ENCODE measurements at regions not wholly inside any gene's neighbourhood (a gene's known extent, or its start where the extent isn't known, plus 50 kb on each side); places are given as distances from the start of the nearest gene placed in this dataset.
"Not testable (repeated sequence)": the region's sequence is repeated elsewhere in the genome, so short reads cannot be mapped to it uniquely, and the experiment has no call there.

DNA sequence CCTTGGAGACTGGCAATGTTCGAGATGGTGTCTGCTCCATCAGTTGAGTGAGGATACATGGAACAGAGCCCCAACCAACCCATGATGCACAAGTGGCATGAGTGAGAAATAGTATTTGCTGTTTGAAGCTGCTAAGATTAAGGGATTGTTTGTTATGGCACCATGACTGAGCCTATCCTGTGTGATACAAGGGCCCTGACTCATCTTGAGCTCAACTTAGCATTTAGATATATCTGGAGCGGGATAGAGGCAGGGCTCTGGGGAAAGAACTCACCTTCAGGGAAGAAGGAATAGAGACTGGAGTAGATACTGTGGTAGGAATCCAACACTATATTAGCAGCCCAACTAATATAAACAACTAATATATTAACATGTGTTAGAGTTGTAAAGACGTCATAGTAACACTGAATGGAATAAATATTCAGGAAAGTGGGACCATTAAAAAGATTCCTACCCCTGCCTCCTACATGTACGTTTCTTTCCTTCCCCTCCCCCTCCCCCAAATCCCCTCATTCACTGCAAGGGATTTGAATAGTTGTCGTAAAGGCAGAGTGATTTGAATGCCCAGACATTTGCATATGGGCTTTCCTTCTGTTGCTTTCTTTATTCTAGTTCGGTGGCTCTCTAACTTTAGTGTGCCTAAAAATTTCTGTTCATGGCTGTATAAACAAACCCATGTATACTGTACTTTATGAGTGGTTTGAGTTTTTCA, 106.6 kb upstream of the POU3F1 start:
- DNase-seq = no peak

DNA sequence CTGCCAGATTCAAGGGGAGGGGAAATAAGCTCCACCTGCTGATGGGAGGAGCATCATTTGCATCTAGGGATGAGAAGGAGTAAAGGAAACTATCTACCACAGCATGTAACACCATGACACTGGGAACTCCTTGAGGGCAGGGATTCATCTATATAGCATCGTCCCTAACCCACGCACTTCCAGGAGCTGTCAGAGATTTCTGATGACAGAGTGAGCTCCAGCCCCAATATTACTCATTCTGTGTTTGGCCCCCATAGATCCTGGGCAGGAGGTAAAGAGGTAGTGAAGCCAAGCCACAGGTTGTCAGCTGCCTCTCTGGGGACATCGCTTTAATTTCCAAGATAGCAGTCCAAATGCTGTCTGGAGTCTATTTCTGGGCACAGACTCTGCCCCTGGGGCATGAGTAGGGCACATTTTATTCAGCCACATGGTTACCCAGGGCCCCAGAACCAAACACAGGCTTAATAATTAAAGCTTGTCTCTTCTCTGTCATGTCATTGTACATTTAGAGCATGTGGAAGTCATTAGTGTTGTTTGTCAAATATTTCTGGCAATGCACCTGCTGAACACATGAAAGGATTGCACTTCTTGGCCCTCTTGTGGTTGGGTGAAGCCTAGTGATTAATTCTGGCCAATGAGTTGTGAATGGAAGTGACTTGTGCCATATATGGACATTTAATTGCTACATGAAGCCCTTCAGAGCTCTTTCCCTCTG, 105.9 kb upstream of the POU3F1 start:
- DNase-seq = peak; percentile 20 to 51

DNA sequence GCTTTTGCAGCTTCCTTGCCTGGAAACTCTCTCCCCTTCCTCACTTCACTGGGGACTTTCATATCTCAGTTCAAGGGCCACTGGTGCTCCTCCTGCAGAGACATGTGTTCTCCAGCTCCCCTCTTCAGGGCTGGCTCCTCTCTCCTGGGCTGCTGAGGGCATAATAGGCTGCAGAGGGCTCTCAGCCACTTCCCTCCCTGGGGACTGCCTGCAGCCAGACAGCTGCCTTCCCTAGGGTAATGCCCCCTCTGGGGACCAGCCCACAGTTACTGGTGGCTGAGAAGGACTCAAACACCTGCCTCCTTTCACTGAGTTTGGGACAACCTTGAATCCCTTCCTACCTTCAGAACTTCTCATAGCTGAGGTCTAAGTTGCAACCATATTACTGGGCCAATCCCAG, 104.8 kb upstream of the POU3F1 start:
- DNase-seq = no peak

DNA sequence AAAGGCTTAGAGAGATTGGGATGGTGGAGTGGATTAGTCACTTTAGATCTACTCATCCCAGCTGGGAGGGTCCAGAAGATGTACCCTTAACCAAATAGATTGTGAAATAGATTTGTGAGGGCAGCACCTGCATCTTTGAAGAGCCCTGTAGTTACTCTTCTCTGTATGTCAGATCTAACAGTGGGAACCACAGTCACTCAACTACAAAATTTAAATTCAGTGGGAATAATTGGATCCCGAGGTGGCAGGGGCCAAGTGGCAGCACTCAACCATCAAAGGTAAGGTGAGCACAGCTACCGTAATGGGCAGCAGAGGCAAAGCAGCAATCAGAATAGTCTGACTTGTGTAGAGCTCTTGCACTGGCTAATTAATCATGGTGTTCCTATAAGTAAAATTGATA, 99.5 kb upstream of the POU3F1 start:
- DNase-seq = not testable (repeated sequence)

DNA sequence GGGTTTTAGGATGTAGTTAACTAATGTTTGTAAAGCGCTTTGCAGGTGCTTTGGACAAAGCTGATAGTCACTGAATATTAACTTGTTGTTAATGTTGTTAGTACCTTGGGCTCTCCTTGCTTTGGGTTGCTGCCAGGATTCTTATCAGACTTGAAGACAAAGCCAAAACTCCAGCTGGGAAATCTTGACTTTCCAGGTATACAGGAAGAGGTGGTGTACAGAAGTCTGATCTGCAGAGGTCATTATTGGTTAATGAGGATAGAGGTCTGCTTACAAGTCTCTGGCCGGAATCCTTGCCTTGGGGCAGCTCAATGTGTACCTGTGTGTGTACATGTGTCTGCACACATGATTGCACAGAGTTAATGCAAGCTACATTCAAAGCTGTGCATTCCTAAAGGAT, 96.0 kb upstream of the POU3F1 start:
- no peak for DNase-seq

DNA sequence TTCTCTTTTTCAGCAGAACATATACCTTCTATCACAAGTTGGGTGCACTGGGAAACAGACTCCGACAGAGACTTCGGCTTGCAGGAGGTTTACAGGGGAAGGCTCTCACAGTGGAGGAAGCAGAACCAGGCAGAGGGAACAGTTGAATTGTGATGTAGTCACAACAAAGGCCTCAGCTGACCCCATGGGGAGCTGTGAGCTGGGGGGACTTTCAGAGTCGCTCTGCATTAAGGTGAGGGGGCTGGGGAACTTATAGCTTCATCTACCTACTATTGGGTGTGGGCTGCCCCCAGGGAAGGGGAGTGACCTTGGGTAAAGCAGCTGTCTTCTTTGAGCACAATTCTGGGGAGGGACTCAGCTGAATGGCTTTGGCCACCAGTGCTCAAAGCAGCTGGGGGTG, 94.9 kb upstream of the POU3F1 start:
- DNase-seq = no peak

DNA sequence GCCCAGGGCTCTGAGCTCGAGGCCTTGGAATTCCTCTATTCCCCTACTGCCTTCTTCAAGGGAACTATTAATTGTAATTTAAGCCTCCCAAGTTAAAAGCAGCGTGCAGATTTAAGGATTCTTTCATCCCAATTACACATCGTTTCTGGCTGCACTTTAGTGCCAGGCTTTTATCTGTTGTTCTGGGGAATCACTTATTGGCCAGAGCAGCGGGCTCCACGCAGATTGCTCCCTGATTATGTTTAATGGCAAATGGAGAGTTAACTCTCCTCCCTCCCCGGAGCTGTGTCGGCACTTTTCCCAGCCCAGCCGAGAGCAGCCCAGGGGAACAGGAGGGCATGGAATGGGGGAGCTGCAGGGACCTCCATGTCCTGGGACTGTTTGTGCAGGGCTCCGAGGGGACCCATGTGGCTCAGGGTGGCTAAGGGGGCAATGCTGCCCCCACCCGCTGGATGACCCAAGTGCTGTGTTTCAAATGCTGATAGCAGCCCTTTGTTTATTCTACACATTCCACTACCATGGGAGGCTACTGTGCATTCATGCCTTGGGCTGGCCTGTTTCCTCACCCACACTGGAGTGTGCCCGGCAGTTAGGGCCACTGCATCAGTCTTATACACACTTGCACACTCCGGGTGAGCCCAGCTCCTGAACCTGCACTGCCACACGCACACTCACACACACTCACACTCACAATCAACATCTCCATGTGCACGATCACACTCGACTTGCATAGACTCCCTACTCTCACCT, 93.3 kb upstream of the POU3F1 start:
- DNase-seq = no peak

DNA sequence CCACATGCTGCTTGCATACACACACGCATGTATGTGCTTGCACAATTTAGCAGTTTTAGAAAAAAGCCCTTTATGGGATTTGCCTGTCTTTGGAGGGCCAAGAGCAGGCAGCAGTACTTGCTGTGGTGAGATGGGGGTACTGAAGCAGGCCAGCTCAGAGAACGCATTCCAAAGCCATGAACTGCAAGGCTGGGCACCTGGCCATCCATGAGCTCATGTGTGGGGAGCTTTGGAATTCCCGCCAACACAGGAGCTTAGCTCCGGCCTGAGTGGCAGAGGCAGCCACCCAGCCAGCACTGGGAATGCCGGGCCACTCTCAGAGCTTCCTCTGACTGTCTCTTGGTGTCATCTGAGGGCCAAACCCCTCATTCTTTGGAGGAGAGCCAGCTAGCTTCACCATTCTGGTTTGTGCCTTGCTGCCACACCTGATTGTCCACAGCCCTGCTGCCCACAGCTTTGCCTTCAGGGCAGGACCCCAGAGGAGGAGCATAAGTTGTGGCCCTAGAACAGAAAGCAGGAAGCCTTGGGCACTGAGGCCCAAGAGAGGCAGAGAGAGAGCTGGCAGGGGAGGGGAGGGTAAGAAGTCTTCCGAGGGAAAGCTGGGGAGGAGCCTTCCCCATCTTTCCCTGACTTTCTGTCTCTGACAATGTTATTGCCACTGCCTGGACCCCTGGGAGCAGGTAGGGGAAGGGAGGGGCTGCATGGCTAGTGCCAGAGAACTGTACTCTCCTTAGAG, 92.1 kb upstream of the POU3F1 start:
- no peak for DNase-seq

DNA sequence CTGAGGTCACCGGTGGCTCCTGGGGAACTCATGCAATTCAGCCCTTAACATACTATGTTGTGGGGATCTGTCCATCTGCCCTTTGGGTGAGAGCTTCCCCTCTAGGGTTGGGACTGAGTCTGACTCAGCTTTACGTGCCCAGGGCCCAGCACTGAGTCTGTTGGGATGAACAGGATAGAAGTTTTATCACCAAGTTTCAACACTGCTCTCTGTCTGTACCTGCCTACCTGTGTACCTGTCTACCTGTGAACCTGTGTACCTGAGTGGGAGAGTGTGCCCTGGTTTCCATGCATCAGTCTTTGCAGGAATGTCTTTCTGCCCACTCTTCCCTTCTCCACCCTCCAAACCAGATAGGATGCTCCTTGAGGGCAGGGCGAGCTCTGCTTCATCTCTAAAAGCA, 90.6 kb upstream of the POU3F1 start:
- no peak for DNase-seq

DNA sequence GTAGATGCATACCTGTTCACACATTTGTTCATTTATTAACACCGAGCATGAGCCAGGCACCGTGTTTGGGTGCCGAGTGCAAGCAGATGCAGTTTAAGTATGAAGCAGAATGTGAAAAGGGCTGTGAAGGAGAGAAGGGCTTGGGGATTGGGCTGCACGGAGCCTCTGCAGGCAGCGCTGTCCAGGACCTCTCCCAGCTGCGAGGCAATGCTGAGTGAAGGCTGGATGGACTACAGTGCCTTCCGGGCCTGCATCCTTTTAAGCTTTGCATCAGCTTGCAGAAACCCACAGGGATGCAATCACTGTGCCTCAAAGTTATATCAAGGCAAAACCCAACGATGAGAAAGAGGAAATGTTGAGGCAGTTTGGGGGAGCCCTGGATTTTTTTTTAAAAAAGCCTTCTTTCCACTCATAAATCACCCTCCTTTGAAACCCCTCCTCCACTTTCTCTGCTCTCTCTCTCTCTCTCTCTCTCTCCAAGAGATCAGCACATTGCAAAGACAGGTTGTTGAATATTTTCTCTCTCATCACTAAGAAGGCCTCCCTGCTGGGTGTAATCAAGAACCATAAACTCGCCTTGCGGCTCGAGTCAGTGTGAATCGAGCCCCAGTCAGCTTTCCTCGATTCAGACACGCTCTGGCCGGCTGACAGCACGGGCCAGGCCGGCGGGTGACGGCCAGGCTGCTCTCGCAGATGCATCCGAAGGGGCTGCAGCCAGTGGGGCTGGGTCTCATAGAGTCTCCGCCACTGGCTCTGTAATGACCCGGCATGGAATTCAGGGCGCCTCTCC, 89.2 kb upstream of the POU3F1 start:
- DNase-seq = no peak

DNA sequence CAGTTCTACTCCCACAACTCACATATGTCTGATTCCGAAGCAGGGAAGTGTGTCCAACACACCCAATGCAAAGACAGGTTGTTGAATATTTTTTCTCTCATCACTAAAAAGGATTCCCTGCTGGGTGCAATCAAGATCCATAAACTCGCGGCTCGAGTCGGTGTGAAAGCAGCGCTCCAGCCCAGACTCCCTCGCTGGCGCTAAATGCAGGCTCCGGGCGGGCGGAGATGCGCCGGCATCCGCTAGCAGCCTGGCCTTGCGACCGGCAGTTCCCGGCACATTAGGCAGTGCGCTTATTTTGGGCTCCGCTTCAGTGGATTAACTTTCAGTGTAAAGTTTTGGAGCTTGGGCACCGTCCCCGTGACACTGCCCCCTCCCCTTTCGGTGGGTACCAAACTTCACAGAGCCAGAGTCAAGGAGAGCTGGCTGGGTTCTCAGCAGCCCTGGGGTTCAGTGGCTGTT, 87.7 kb upstream of the POU3F1 start:
- no peak for DNase-seq

DNA sequence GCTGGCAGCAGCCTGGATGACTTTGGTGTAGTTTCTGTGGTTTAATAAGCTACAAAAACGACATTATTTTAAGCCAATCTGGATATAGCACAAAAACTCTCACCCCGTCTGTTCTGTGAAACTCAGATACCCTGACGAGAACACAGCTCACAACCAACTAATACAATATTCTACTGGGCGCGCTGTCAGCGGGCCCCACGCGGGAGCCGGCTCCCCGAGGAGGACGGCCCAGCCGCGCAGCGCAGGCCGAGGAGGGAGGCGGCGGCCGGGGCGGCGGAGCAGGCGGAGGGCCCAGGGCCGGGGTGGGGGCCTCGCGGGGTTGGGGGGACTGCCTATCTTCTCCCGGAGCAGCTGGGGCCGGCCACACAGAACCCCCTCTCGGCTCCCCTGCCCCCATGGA, 87.2 kb upstream of the POU3F1 start:
- no peak for DNase-seq

DNA sequence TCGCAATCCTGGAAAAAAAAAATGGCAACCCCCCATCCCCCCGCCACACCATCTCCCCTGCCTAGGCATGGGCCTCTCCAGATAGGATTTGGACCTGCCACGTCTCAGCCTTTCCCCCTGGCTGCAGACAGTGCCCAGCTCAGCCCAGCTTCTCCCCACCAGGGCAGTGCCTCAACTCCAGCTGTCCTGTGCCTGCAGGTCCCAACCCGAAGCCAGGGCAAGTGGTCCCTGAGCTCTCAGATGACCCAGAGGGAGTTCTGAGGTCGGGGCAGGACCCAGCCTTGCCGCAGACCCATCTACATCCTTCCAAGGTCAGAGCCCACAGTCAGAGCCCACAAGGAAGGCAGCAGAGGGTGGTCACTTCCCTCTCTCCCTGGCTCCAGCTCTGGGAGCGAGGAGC, 86.7 kb upstream of the POU3F1 start:
- no peak for DNase-seq

DNA sequence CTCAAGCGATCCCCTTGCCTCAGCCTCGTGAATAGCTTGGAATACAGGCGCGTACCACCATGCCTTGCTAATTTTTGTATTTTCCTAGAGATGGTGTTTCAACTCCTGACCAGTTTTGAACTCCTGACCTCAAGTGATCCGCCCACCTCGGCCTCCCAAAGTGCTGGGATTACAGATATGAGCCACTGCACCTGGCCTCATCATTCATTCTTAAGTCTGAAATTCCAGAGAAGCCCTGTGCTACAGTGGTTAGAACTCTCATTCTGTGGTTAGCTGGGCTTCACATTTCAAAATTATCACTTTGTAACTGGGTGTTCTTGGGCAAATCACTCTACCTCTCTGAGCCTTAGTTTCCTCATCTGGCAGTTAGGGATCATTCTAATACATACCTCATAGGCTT, 86.1 kb upstream of the POU3F1 start:
- DNase-seq = no peak

DNA sequence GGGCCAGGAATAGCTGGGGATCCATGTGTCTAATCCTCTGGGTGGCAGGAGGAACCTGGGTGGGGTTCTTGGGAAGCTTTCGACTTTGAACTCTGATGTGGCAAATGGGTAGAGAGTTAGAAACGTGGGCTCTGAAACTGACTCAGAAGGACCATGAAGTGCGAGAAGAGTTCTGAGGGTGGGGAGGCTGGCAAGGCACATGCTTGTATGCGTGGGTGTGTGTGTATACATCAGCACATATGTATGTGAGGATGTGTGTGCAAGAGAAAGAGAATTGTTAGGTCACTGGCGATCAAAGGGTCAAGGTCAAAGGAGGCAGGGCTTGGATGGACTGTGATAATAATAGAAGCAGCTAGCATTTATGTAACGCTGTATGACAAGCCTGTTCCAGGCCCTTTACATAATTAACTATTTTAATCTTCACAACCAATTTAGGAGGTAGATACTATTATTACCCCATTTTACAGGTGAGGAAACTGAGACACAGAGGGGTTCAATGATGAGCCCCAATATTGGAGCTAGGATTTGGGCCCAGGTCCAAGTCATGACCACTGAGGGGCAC, 84.5 kb upstream of the POU3F1 start:
- DNase-seq = no peak

DNA sequence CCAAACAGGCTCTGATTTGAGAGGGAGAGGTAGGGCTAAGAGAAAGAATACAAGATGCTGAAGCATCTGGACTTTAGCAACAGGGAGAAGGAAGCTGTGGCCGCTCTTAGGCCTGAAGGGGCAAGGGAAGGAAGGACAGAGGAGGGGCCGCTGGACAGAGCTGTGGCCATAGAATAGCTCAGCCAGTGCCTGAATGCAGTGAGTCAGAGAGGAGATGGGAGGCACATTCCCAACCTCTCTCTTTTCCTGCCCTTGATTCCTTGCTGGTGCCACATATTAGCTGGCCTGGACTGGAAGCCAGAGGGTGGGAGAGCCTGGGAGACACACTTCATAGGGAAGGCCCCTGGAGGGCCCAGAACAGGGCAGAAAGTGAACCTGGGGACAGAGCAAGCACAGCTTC, 83.4 kb upstream of the POU3F1 start:
- no peak for DNase-seq

DNA sequence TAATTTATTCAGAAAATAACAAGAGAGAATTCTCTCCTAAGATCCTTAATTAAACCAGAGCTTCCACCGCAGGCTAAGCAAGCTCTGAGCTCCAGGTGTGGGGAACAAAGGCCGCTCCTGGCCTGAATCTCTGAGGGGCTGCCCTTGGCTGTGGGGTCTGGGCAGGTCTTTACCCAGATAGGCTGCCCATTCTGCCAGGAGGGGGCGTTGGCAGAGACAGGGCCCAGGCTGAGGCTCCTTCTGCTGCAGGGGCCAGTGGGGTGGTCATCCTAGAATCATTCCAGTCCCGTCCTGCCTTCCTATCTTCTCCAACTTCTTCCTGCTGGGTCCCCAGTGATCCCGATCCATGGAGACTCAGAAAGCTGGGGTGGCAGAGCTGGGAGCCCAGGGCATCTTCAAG, 82.9 kb upstream of the POU3F1 start:
- no peak for DNase-seq

DNA sequence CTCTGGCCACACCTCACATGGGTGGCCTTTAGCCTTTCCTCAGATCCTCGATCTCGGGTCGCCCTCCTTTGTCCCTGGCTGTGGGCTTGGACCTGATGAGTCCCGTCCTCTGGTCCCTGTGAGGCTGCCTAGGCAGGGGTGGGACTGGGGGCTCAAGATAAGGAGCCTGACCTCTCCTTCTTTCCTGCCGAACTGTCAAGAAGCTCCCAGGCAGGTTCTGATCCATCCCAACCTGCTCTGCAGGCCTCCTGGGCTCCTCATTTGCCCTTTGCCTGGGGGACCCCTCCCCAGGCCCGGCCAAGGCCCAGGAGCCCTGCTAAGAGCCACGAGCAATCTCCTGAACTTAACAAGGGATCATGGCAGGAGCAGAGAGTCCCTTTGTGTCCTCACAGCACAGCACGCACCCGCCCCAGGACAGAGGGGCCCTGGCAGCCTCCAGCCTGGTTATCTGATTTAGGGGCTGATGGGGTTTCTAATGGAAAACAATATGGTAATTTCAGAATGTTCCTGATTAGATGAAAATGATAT, 82.4 kb upstream of the POU3F1 start:
- no peak for DNase-seq

DNA sequence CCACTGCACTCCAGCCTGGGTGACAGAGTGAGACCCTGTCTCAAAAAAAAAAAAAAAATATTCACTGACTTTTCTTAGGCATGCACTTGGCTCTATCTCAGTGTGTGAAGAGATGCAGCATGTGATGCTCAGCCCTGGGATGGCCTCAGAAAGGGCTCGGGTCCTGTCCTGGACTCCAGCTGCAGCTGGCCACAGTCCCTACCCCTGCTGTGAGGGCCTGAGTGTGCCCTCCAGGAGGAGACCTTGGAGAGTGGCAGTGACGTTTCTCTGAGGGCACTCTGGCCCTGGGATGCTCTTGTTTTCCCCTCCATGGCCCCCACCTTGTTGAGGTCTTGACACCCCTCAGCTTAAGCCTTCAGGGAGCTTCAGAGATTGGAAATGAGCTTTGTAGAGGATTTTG, 81.9 kb upstream of the POU3F1 start:
- DNase-seq = no peak

DNA sequence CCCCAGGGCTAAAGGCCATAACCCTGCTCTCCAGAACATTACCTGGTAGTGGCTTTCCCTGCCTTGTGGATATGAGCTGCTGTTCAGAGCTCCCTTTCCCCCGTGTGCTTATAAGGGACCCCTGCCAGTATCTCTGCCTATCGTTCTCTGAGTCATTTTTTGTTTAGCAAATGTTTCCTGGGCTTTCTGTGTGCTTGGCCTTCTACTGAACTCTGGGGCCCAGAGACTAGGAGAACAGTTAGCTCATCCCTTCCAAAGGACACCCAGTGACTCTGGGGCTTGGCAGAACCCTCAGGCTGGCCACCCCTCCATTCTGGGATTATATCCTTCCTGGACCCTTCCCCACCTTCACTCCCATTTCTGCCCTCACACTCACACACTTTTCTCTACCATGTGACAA, 80.8 kb upstream of the POU3F1 start:
- no peak for DNase-seq

DNA sequence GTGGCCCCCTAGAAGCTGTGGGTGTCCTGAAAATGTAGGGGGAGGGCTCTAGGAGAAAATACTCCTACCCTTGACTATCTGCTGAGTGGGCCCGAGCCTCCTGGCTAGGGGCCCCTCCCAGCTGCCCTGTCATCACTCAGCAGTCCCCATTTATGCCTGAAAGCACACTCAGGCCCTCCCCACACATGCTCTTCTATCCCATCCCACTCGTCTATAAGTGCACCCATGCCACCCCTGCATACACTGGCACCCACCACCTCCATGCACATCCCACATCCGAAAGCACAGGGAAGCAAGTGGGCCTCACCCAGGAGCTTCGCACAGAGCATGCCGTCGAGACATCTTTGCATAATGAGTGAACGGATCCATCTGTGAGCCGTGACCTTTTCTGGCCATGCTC, 80.4 kb upstream of the POU3F1 start:
- no peak for DNase-seq

Measured in NCI-H1930 (cell line).